CD8-positive, alpha-beta memory T cell (primary cell): ENCODE measurements at regions not wholly inside any gene's neighbourhood (a gene's known extent, or its start where the extent isn't known, plus 50 kb on each side); places are given as distances from the start of the nearest gene placed in this dataset.

Source experiments
- CTCF ChIA-PET: fragments of 350-600 bp; sonication (Branson Sonifier 250); formaldehyde crosslinking; loops from one replicate; lab custom pipeline; 2021; ENCODE audit warnings: antibody characterized with exemption; lab: Charles Lee
- POLR2A ChIA-PET: fragments of 350-600 bp; sonication (Branson Sonifier 250); formaldehyde crosslinking; loops from one replicate; lab custom pipeline; 2021; ENCODE audit warnings: antibody characterized with exemption; lab: Charles Lee
- DNase-seq, 5 donors: peaks; one replicate each; pipeline versions ENCODE4 v3.0.0 to v3.0.0-alpha.2; 2020 to 2022; ENCODE audit warnings: mixed read lengths in 1 of 5
- H3K27ac ChIP-seq: one replicate; pipeline ENCODE4 v1.7.0; 2013; ENCODE audit warnings: low read depth, mild to moderate bottlenecking, low read length, moderate library complexity
- H3K27me3 ChIP-seq: 2 replicates; pipeline ENCODE4 v1.7.0; 2013; ENCODE audit warnings: low read length, mild to moderate bottlenecking; ENCODE audit not compliant: insufficient read depth, poor library complexity, severe bottlenecking
- H3K36me3 ChIP-seq: 2 replicates; pipeline ENCODE4 v1.7.0; 2013; ENCODE audit warnings: mild to moderate bottlenecking, low read length, moderate library complexity; ENCODE audit not compliant: insufficient read depth
- H3K4me1 ChIP-seq: 2 replicates; pipeline ENCODE4 v1.7.0; 2013; ENCODE audit warnings: mild to moderate bottlenecking, low read length, moderate library complexity; ENCODE audit not compliant: insufficient read depth
- H3K4me3 ChIP-seq: 2 replicates; pipeline ENCODE4 v1.7.0; 2013; ENCODE audit warnings: mild to moderate bottlenecking, low read length
- H3K9me3 ChIP-seq: 2 replicates; pipeline ENCODE4 v1.7.0; 2013; ENCODE audit warnings: mild to moderate bottlenecking, low read length
- H3K27ac Mint-ChIP-seq, 8 donors: one replicate each; pipeline ENCODE4 v1.8.0; 2020 to 2021; ENCODE audit warnings: mixed read lengths in 8 of 8, mild to moderate bottlenecking in 6 of 8, inconsistent platforms in 3 of 8, moderate library complexity in 3 of 8
- H3K27me3 Mint-ChIP-seq, 2 donors: one replicate each; pipeline ENCODE4 v1.8.0; 2020 to 2021; ENCODE audit warnings: mixed read lengths in 2 of 2, mild to moderate bottlenecking in 1 of 2, moderate library complexity in 1 of 2
- H3K36me3 Mint-ChIP-seq, 3 donors: one replicate each; pipeline ENCODE4 v1.8.0; 2020 to 2021; ENCODE audit warnings: mixed read lengths in 3 of 3, inconsistent platforms in 1 of 3, mild to moderate bottlenecking in 1 of 3
- H3K4me1 Mint-ChIP-seq, 3 donors: one replicate each; pipeline ENCODE4 v1.8.0; 2020 to 2021; ENCODE audit warnings: mixed read lengths in 3 of 3, inconsistent platforms in 1 of 3, mild to moderate bottlenecking in 1 of 3
- H3K4me3 Mint-ChIP-seq, 7 donors: one replicate each; pipeline ENCODE4 v1.8.0; 2020 to 2021; ENCODE audit warnings: mixed read lengths in 7 of 7, mild to moderate bottlenecking in 6 of 7, moderate library complexity in 4 of 7, inconsistent platforms in 2 of 7
- H3K9me3 Mint-ChIP-seq, 5 donors: one replicate each; pipeline ENCODE4 v1.8.0; 2020 to 2022; ENCODE audit warnings: mixed read lengths in 5 of 5, mild to moderate bottlenecking in 3 of 5, moderate library complexity in 2 of 5, inconsistent platforms in 1 of 5

- H3K36me3 Mint-ChIP-seq, result no peaks in the 10 kb centered on the region
- CTCF ChIA-PET, result no interaction called here
Observed at GRCh38 chr11:101661559-101661958, 77.8 kb upstream of the TRPC6 start.

More at GRCh38 chr11:101661559-101661958, 77.8 kb upstream of the TRPC6 start:
- peaks cover 5 to 19% (median 10%) of the 10 kb centered on the region in 5 donors for H3K9me3 Mint-ChIP-seq
- H3K4me3 Mint-ChIP-seq, result no peak overlapping the region
- Histone ChIP-seq H3K4me1 (no peaks in the 10 kb centered on the region), H3K9me3 (no peaks in the 10 kb centered on the region), H3K4me3 (no peak overlapping the region), H3K36me3 (no peaks in the 10 kb centered on the region), H3K27ac (no peak overlapping the region), H3K27me3 (no peaks in the 10 kb centered on the region)
- H3K4me1 Mint-ChIP-seq, result no peaks in the 10 kb centered on the region
- POLR2A ChIA-PET, result no interaction called here
- H3K27me3 Mint-ChIP-seq, result no peaks in the 10 kb centered on the region
- H3K27ac Mint-ChIP-seq, result no peak overlapping the region
- no peak for DNase-seq
